ENCODE measurements at regions not wholly inside any gene's neighbourhood (a gene's known extent, or its start where the extent isn't known, plus 50 kb on each side); places are given as distances from the start of the nearest gene placed in this dataset.

GRCh38 chr10:118871244-118871865, 116.6 kb upstream of the CACUL1 start:
- Mint-ChIP-seq H3K36me3 (ENCODE audit: low read depth) (no peaks in the 10 kb centered on the region), H3K4me1 (ENCODE audit: low read depth) (no peaks in the 10 kb centered on the region), H3K27ac (no peak overlapping the region), H3K4me3 (no peak overlapping the region), H3K9me3 (no peaks in the 10 kb centered on the region), H3K27me3 (peaks cover 30% of the 10 kb centered on the region)
- intact Hi-C loops (cut with micrococcal nuclease), result no loop called here
- no peak for TF ChIP-seq CTCF (IDR thresholded peaks at IDR 0.05)
- POLR2A ChIA-PET, result no interaction called here
- no peak for DNase-seq
- ATAC-seq, result no peak
- CTCF ChIA-PET, result no interaction called here

GRCh38 chr10:118873091-118873737, 118.4 kb upstream of the CACUL1 start:
- intact Hi-C loops (cut with micrococcal nuclease), result no loop called here
- DNase-seq (no peak), ATAC-seq (no peak)
- Mint-ChIP-seq H3K27ac (no peak overlapping the region), H3K4me1 (ENCODE audit: low read depth) (no peaks in the 10 kb centered on the region), H3K27me3 (peaks cover 21% of the 10 kb centered on the region), H3K9me3 (peaks cover 2% of the 10 kb centered on the region), H3K36me3 (ENCODE audit: low read depth) (no peaks in the 10 kb centered on the region), H3K4me3 (no peak overlapping the region)
- ChIA-PET CTCF (no interaction called here), POLR2A (no interaction called here)
- TF ChIP-seq CTCF (IDR thresholded peaks at IDR 0.05), result no peak

- Mint-ChIP-seq H3K27ac (no peak overlapping the region), H3K4me1 (ENCODE audit: low read depth) (no peaks in the 10 kb centered on the region), H3K4me3 (no peak overlapping the region), H3K27me3 (peaks cover 21% of the 10 kb centered on the region), H3K36me3 (ENCODE audit: low read depth) (no peaks in the 10 kb centered on the region), H3K9me3 (peaks cover 2% of the 10 kb centered on the region)
- ChIA-PET POLR2A (no interaction called here), CTCF (no interaction called here)
- no peak for TF ChIP-seq CTCF (IDR thresholded peaks at IDR 0.05)
- DNase-seq (no peak), ATAC-seq (no peak)
- intact Hi-C loops (cut with micrococcal nuclease), result no loop called here
Measured at GRCh38 chr10:118873738-118874105, 119.0 kb upstream of the CACUL1 start.

- Mint-ChIP-seq H3K4me3 (no peak overlapping the region), H3K4me1 (ENCODE audit: low read depth) (no peaks in the 10 kb centered on the region), H3K9me3 (peaks cover 2% of the 10 kb centered on the region), H3K36me3 (ENCODE audit: low read depth) (no peaks in the 10 kb centered on the region), H3K27me3 (peaks cover 21% of the 10 kb centered on the region), H3K27ac (no peak overlapping the region)
- POLR2A ChIA-PET, result no interaction called here
- CTCF ChIA-PET, result no interaction called here
- no peak for ATAC-seq
- no peak for TF ChIP-seq CTCF (IDR thresholded peaks at IDR 0.05)
- intact Hi-C loops (cut with micrococcal nuclease), result no loop called here
- no peak for DNase-seq
Measured at GRCh38 chr10:118874171-118874570, 119.4 kb upstream of the CACUL1 start.

- CTCF ChIA-PET, result no interaction called here
- no peaks in the 10 kb centered on the region for H3K4me1 Mint-ChIP-seq (ENCODE audit: low read depth)
- peaks cover 2% of the 10 kb centered on the region for H3K9me3 Mint-ChIP-seq
- POLR2A ChIA-PET, result interaction anchor here (0.5 kb wide), 1 partner anchor 53 kb away, joined by 3 read pairs; no protein-coding TSS in a partner anchor
- no peak overlapping the region for H3K4me3 Mint-ChIP-seq
- intact Hi-C loops (cut with micrococcal nuclease), result no loop called here
- no peak for TF ChIP-seq CTCF (IDR thresholded peaks at IDR 0.05)
- no peak for ATAC-seq
- no peak overlapping the region for H3K27ac Mint-ChIP-seq
- H3K36me3 Mint-ChIP-seq (ENCODE audit: low read depth), result no peaks in the 10 kb centered on the region
- DNase-seq, result no peak
- peaks cover 21% of the 10 kb centered on the region for H3K27me3 Mint-ChIP-seq
Measured at GRCh38 chr10:118875087-118875486, 120.3 kb upstream of the CACUL1 start.
